IMR-90 (cell line): ENCODE measurements at regions not wholly inside any gene's neighbourhood (a gene's known extent, or its start where the extent isn't known, plus 50 kb on each side); places are given as distances from the start of the nearest gene placed in this dataset.

Experiments used
- ATAC-seq: fragments of 200-7000 bp; cut with Tn5 transposase; 2 replicates; pipeline ENCODE4 v1.9.1; 2020; ENCODE audit warnings: low read depth, mild to moderate bottlenecking, moderate library complexity
- BruUV-seq: library from RNA; stranded (reverse); fragments of 400-500 nt; replicated peaks from 2 replicates; lab custom pipeline; 2021; lab: Mats Ljungman, UMichigan
- CTCF ChIA-PET: fragments of 300-600 bp; formaldehyde crosslinking; extraction: SDS; loops from one replicate; lab custom pipeline; 2021; ENCODE audit warnings: antibody characterized with exemption; lab: Yijun Ruan, JAX
- POLR2A ChIA-PET: fragments of 300-600 bp; sonication (Branson Sonifier 250); formaldehyde crosslinking; loops from one replicate; lab custom pipeline; 2022; ENCODE audit warnings: antibody characterized with exemption; ENCODE audit not compliant: unreplicated experiment; lab: Charles Lee
- DNase-seq: peaks from one replicate; pipeline ENCODE4 v3.0.0; 2013
- H2AFZ ChIP-seq: replicated peaks from 2 replicates; pipeline ENCODE3; 2013; ENCODE audit warnings: low read length, mild to moderate bottlenecking; ENCODE audit not compliant: poor library complexity
- H2AK5ac ChIP-seq: 2 replicates; pipeline ENCODE4 v1.6.1; 2013; ENCODE audit warnings: low read depth, low read length, inconsistent platforms
- H2AK9ac ChIP-seq: replicated peaks from 2 replicates; pipeline ENCODE3; 2013; ENCODE audit warnings: mild to moderate bottlenecking, low read depth, low read length, moderate library complexity; ENCODE audit not compliant: poor library complexity
- H2BK120ac ChIP-seq: 2 replicates; pipeline ENCODE4 v1.6.1; 2013; ENCODE audit warnings: low read depth, low read length, inconsistent platforms
- H2BK15ac ChIP-seq: 3 replicates; pipeline ENCODE4 v1.6.1; 2013; ENCODE audit warnings: low read depth, low read length, inconsistent platforms
- H2BK20ac ChIP-seq: 2 replicates; pipeline ENCODE4 v1.6.1; 2013; ENCODE audit warnings: low read depth, mild to moderate bottlenecking, inconsistent platforms, low read length, moderate library complexity
- H2BK5ac ChIP-seq: 2 replicates; pipeline ENCODE4 v1.6.1; 2013; ENCODE audit warnings: mild to moderate bottlenecking, low read depth, low read length, inconsistent platforms; ENCODE audit not compliant: poor library complexity, severe bottlenecking
- H3K14ac ChIP-seq: replicated peaks from 2 replicates; pipeline ENCODE4 v1.6.1; 2013; ENCODE audit warnings: low read depth, low read length, inconsistent platforms
- H3K18ac ChIP-seq: 2 replicates; pipeline ENCODE4 v1.6.1; 2013; ENCODE audit warnings: low read depth, low read length, control low read depth
- H3K23ac ChIP-seq: 2 replicates; pipeline ENCODE4 v1.6.1; 2013; ENCODE audit warnings: low read depth, low read length, inconsistent platforms
- H3K27ac ChIP-seq: 2 replicates; pipeline ENCODE4 v1.5.1; 2013; ENCODE audit warnings: mild to moderate bottlenecking, control low read depth, low read length; ENCODE audit not compliant: insufficient read depth
- H3K27me3 ChIP-seq: 2 replicates; pipeline ENCODE4 v1.6.1; 2013; ENCODE audit warnings: low read length; ENCODE audit not compliant: control insufficient read depth, insufficient read depth
- H3K36me3 ChIP-seq: 2 replicates; pipeline ENCODE4 v1.6.1; 2013; ENCODE audit warnings: low read length, mixed read lengths; ENCODE audit not compliant: control insufficient read depth, insufficient read depth
- H3K4ac ChIP-seq: 2 replicates; pipeline ENCODE4 v1.6.1; 2013; ENCODE audit warnings: low read depth, low read length, inconsistent platforms
- H3K4me1 ChIP-seq: 2 replicates; pipeline ENCODE4 v1.6.1; 2013; ENCODE audit warnings: low read length, mixed read lengths; ENCODE audit not compliant: control insufficient read depth, insufficient read depth
- H3K4me2 ChIP-seq: 2 replicates; pipeline ENCODE4 v1.6.1; 2013; ENCODE audit warnings: low read depth, mild to moderate bottlenecking, control low read depth, low read length, moderate library complexity
- H3K4me3 ChIP-seq: 2 replicates; pipeline ENCODE4 v1.5.1; 2013; ENCODE audit warnings: low read depth, mild to moderate bottlenecking, control low read depth, low read length, moderate library complexity; ENCODE audit not compliant: insufficient read depth
- H3K56ac ChIP-seq: 2 replicates; pipeline ENCODE4 v1.6.1; 2013; ENCODE audit warnings: low read length, inconsistent platforms; ENCODE audit not compliant: insufficient read depth; ENCODE audit errors: extremely low read depth
- H3K79me1 ChIP-seq, 2 experiments: 2 replicates each; pipeline ENCODE4 v1.6.1; 2013; ENCODE audit warnings: low read length in 2 of 2, inconsistent platforms in 1 of 2, low read depth in 1 of 2
- H3K9ac ChIP-seq: 2 replicates; pipeline ENCODE4 v1.6.1; 2013; ENCODE audit warnings: low read depth, low read length, control low read depth
- H3K9me1 ChIP-seq: 2 replicates; pipeline ENCODE4 v1.6.1; 2013; ENCODE audit warnings: low read length, inconsistent platforms; ENCODE audit not compliant: insufficient read depth
- H3K9me3 ChIP-seq: 2 replicates; pipeline ENCODE4 v1.6.1; 2013; ENCODE audit warnings: low read length; ENCODE audit not compliant: control insufficient read depth, insufficient read depth
- H4K20me1 ChIP-seq: 2 replicates; pipeline ENCODE4 v1.6.1; 2013; ENCODE audit warnings: low read length, inconsistent platforms; ENCODE audit not compliant: insufficient read depth
- H4K5ac ChIP-seq: 2 replicates; pipeline ENCODE4 v1.6.1; 2013; ENCODE audit warnings: mild to moderate bottlenecking, low read depth, low read length, control low read depth
- H4K8ac ChIP-seq, 2 experiments: 2 replicates each; pipeline ENCODE4 v1.6.1; 2013; ENCODE audit warnings: low read depth in 2 of 2, low read length in 2 of 2, control low read depth in 1 of 2, inconsistent platforms in 1 of 2
- H4K91ac ChIP-seq: 2 replicates; pipeline ENCODE4 v1.6.1; 2013; ENCODE audit warnings: low read depth, low read length, inconsistent platforms; ENCODE audit not compliant: insufficient read depth
- BHLHE40 ChIP-seq: fragments of 150-350 bp; IDR thresholded peaks from 2 replicates; pipeline ENCODE4 v1.6.1; 2016; ENCODE audit warnings: mild to moderate bottlenecking, low read depth, low read length
- CHD1 ChIP-seq: IDR thresholded peaks from 2 replicates; pipeline ENCODE4 v1.6.1; 2012; ENCODE audit warnings: low read depth, low read length, improper control_type of control experiment
- CTCF ChIP-seq: conservative IDR thresholded peaks from 2 replicates; pipeline ENCODE4 v1.5.1; 2012; ENCODE audit warnings: mild to moderate bottlenecking, low read depth, low read length, improper control_type of control experiment
- ELK1 ChIP-seq: fragments of 150-350 bp; IDR thresholded peaks from 2 replicates; pipeline ENCODE4 v1.6.1; 2016; ENCODE audit warnings: low read depth, mild to moderate bottlenecking, low read length, moderate library complexity, borderline replicate concordance
- FOS ChIP-seq: fragments of 150-350 bp; IDR thresholded peaks from 2 replicates; pipeline ENCODE4 v1.6.1; 2016; ENCODE audit warnings: low read depth, low read length
- MAFK ChIP-seq: IDR thresholded peaks from 2 replicates; pipeline ENCODE4 v1.6.1; 2012; ENCODE audit warnings: low read depth, low read length, improper control_type of control experiment
- MAZ ChIP-seq: IDR thresholded peaks from 2 replicates; pipeline ENCODE4 v1.6.1; 2012; ENCODE audit warnings: low read depth, mild to moderate bottlenecking, low read length, improper control_type of control experiment, moderate library complexity, borderline replicate concordance
- MXI1 ChIP-seq: IDR thresholded peaks from 2 replicates; pipeline ENCODE4 v1.6.1; 2012; ENCODE audit warnings: low read depth, mild to moderate bottlenecking, low read length, moderate library complexity, borderline replicate concordance
- NFE2L2 ChIP-seq: fragments of 150-350 bp; IDR thresholded peaks from 2 replicates; pipeline ENCODE4 v1.6.1; 2016; ENCODE audit warnings: low read depth, mild to moderate bottlenecking, low read length
- POLR2A ChIP-seq: IDR thresholded peaks from 2 replicates; pipeline ENCODE4 v1.6.1; 2012; ENCODE audit warnings: mild to moderate bottlenecking, low read depth, low read length
- RAD21 ChIP-seq: IDR thresholded peaks from 2 replicates; pipeline ENCODE4 v1.6.1; 2012; ENCODE audit warnings: low read length, improper control_type of control experiment
- RFX5 ChIP-seq: IDR thresholded peaks from 2 replicates; pipeline ENCODE4 v1.8.0; 2012; ENCODE audit warnings: low read depth, mild to moderate bottlenecking, low read length, moderate library complexity
- SMC3 ChIP-seq: fragments of 150-350 bp; IDR thresholded peaks from 2 replicates; pipeline ENCODE4 v1.6.1; 2016; ENCODE audit warnings: low read depth, mild to moderate bottlenecking, antibody characterized with exemption, low read length, moderate library complexity
- USF2 ChIP-seq: fragments of 150-350 bp; IDR thresholded peaks from 2 replicates; pipeline ENCODE4 v1.6.1; 2017; ENCODE audit warnings: mild to moderate bottlenecking, antibody characterized with exemption, low read length, low read depth
- WGBS, 2 experiments: methylation state at CpG; one replicate each; pipeline versions ENCODE4 v1.1.5 to v1.1.7; 2013; ENCODE audit warnings: missing lambda C conversion rate in 2 of 2; ENCODE audit not compliant: insufficient read length in 1 of 2; ENCODE audit errors: extremely low coverage in 2 of 2; 5-methylcytosine and 5-hydroxymethylcytosine counted together
- dilution Hi-C: fragments of 300-500 bp; cut with HindIII; formaldehyde crosslinking; loops from one replicate; pipeline ENCODE4 v1.14.3; 2018; ENCODE audit warnings: low sequenced_read_pairs; ENCODE audit not compliant: unreplicated experiment
- in situ Hi-C: fragments of 300-500 bp; cut with MboI; formaldehyde crosslinking; loops from 3 replicates; pipeline ENCODE4 v1.14.3; 2019; ENCODE audit warnings: low sequenced_read_pairs, inconsistent platforms, mixed read lengths
- intact Hi-C: fragments of 100-400 bp; cut with micrococcal nuclease; formaldehyde crosslinking; loops from 2 replicates; pipeline ENCODE4 v1.10.0; 2022

GRCh38 chr20:19815553-19815991 lies 57.5 kb downstream of the RIN2 start:
- Histone ChIP-seq H3K79me1 (peaks cover 20 to 51% of the 10 kb centered on the region in 2 experiments; a peak in 3 of 4 replicates), H4K91ac (peak overlapping the region; percentile 99), H2AK9ac (no peak overlapping the region), H3K4me1 (peaks cover 22% of the 10 kb centered on the region), H2AK5ac (peak overlapping the region; percentile 52; the same call in 1 of the 2 replicates), H3K23ac (peak overlapping the region; percentile 99; the same call in 1 of the 2 replicates), H2BK120ac (peak overlapping the region; percentile 99), H3K27ac (peak overlapping the region; percentile 87), H2AFZ (no peak overlapping the region), H3K36me3 (peaks cover 2% of the 10 kb centered on the region; the same call in 1 of the 2 replicates), H3K18ac (peak overlapping the region; percentile 99; the same call in 1 of the 2 replicates), H3K4me3 (no peak overlapping the region), H3K4me2 (peak overlapping the region; percentile 25; the same call in 1 of the 2 replicates), H3K4ac (peak overlapping the region; percentile 100; the same call in 1 of the 2 replicates), H3K14ac (peak overlapping the region; percentile 95), H3K56ac (peak overlapping the region; percentile 97), H4K8ac (peak overlapping the region; percentile 96 to 99), H4K20me1 (no peaks in the 10 kb centered on the region), H4K5ac (peak overlapping the region; percentile 33; the same call in 1 of the 2 replicates), H3K9me3 (peaks cover 3% of the 10 kb centered on the region; the same call in 1 of the 2 replicates), H2BK15ac (peak overlapping the region; percentile 33; the same call in 2 of the 3 replicates), H2BK5ac (peak overlapping the region; percentile 99), H3K9ac (peak overlapping the region; percentile 20; the same call in 1 of the 2 replicates), H2BK20ac (peak overlapping the region; percentile 99; the same call in 1 of the 2 replicates), H3K9me1 (peaks cover 21% of the 10 kb centered on the region), H3K27me3 (no peaks in the 10 kb centered on the region)
- 0% methylated on average over 2 of the region's 8 CpGs; no CpG with 5 or more reads in 1 of the 2 experiments for WGBS, 2 experiments
- ATAC-seq (peak; percentile 86), DNase-seq (peak; percentile 99)
- in situ Hi-C loops (loop anchor here (5.0 kb wide), 1 partner anchor 67 kb away; no protein-coding TSS in a partner anchor), intact Hi-C loops (loop anchor here (1.0 to 10.0 kb wide), 4 partner anchors 31 to 159 kb away; no protein-coding TSS in a partner anchor), dilution Hi-C loops (no loop called here)
- ChIA-PET POLR2A (interaction anchor here (0.5 to 1.5 kb wide), 4 partner anchors 12 to 176 kb away, joined by 3 to 18 read pairs (median 8); no protein-coding TSS in a partner anchor), CTCF (interaction anchor here (0.6 to 0.9 kb wide), 3 partner anchors 11 to 177 kb away, joined by 3 to 4 read pairs (median 3); no protein-coding TSS in a partner anchor)
- no TSS peak for BruUV-seq
- TF ChIP-seq ELK1 (no peak), MAZ (no peak; the same call in 1 of the 2 replicates), MAFK (peak; percentile 96), CTCF (no peak), BHLHE40 (peak; percentile 68; the same call in 1 of the 2 replicates), FOS (peak; percentile 98), USF2 (no peak), SMC3 (no peak; the same call in 1 of the 2 replicates), MXI1 (no peak), CHD1 (no peak; the same call in 1 of the 2 replicates), RFX5 (no peak), POLR2A (peak; percentile 68; the same call in 1 of the 2 replicates), RAD21 (peak; percentile 25; the same call in 1 of the 2 replicates), NFE2L2 (peak; percentile 83)
